GM12873 (cell line): ENCODE measurements at regions not wholly inside any gene's neighbourhood (a gene's known extent, or its start where the extent isn't known, plus 50 kb on each side); places are given as distances from the start of the nearest gene placed in this dataset.

ENCODE experiments used
- TF ChIP-seq, protein P1 (sequence below): IDR thresholded peaks from 2 replicates; pipeline ENCODE4 v1.5.1; 2012; ENCODE audit warnings: low read depth, mild to moderate bottlenecking, moderate library complexity, low read length, control low read depth; ENCODE audit not compliant: insufficient read depth; ENCODE audit errors: missing control alignments

DNA sequence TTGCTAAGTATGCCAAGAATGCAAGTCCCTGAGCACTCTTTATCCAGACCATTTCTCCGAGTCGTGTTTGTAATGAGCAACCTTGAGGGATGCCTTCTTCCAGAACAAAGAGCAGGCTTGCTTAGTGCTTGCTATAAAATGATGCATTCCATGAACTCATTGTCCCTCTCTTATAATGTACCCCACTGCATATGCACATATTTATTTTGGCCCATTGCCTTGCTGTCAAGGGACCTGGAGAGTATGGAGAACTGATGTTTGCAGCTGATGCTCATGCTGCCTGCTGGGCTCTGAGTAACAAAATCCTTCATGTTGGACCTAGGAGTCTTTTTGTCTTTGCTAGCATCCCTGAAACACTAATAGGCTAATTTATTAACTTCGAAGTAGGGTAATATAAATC is 97.8 kb upstream of the AADACL2 start:
- TF ChIP-seq, protein P1, sequence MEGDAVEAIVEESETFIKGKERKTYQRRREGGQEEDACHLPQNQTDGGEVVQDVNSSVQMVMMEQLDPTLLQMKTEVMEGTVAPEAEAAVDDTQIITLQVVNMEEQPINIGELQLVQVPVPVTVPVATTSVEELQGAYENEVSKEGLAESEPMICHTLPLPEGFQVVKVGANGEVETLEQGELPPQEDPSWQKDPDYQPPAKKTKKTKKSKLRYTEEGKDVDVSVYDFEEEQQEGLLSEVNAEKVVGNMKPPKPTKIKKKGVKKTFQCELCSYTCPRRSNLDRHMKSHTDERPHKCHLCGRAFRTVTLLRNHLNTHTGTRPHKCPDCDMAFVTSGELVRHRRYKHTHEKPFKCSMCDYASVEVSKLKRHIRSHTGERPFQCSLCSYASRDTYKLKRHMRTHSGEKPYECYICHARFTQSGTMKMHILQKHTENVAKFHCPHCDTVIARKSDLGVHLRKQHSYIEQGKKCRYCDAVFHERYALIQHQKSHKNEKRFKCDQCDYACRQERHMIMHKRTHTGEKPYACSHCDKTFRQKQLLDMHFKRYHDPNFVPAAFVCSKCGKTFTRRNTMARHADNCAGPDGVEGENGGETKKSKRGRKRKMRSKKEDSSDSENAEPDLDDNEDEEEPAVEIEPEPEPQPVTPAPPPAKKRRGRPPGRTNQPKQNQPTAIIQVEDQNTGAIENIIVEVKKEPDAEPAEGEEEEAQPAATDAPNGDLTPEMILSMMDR, result no peak

DNA sequence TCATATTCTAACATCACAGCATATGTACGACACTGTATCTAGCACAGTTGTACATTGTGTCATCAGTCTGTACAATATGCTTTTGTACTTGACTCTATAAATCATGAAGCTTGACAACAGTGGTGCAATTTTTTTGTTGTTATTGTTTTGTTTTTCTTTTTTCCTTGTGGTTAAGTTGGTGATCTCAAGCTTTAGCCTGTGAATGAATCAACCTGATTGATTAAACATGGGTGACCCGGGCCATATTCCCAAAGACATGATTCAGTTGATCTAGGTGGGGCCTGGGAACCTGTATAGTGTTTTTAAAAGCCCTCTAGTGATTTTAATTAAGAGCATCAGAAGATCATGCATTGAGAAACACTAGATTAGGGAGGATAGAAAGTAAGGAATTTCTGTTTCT is 101.8 kb upstream of the AADACL2 start:
- TF ChIP-seq, protein P1, result no peak

DNA sequence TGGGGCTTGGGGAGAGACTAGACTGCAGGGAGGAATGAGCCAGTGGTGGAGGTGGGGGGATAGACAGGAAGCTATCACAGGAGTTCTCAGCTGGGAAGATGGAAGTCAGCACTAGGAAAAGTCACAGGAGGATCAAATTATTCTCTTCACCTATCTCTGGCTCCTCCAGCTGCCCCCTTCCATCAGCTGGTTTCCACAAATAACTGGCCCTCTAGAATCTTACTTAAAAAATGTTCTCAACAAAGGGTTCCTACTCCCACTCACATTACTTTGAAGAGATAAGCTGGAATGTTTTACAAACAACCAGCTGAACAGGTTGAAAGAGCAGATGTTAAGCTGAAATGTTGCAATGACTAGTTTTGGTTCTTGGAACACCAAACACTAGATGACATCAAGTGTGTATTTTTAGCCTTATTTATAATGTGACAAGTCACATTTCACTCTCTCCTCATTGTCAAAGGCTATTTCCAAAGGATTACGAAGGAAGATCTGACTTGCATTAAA is 102.7 kb upstream of the AADACL2 start:
- TF ChIP-seq, protein P1, result no peak

DNA sequence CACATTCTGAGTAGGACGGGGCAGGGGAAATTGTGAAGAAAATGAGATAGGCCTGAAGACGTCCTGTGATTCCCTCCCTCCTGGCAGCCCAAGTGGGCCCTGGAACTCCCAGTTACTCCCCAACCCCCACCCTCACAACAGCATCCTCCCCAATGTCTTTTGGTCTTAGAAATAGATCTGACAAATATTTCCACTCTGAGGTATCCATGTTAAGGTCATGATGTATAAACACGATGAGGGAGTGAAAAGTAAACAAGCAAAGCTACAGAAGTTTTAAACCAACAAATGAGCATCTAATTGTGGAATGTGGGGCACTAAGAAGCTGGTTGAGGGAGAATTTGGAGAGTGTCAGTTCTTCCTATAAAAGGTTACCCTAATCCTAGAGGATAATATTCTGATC is 103.7 kb upstream of the AADACL2 start:
- TF ChIP-seq, protein P1, result no peak

DNA sequence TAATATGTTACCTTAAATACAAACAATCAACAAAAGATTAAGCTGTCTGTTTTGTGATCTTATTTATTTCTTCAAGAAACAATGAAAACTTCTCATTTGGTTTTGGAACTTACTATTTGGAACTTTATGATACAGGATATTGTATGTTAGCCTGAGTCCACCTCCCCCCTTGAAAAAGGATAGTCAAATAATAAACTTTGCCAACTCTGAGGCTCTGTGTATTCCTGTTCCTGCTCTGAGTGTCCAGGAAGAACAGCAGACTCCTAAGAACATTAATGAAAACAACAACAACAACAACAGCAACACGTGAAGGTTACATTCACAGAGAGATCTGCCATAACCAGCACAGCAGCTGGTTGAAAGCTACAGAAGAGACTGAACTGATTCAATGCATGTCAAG is 108.1 kb upstream of the AADACL2 start:
- TF ChIP-seq, protein P1, result no peak

DNA sequence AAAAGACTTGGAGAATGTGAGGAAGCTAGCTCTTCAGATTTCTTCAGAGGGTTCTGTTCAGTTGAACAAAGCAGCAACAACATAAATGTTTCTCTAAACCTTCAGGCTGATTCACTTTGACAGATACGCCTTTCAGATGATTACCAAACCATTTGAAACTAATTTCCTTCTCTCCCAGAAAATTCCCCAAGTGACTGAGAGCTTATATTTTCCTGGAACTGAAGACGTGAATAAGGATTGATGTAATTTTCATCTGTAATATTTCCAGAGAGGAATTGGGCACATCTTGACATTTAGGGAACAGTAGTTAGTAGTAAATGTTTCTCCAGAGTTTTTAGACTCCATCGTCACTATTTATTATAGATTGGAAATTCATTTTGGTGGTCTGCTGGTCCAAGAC is 108.6 kb upstream of the AADACL2 start:
- TF ChIP-seq, protein P1, result no peak

DNA sequence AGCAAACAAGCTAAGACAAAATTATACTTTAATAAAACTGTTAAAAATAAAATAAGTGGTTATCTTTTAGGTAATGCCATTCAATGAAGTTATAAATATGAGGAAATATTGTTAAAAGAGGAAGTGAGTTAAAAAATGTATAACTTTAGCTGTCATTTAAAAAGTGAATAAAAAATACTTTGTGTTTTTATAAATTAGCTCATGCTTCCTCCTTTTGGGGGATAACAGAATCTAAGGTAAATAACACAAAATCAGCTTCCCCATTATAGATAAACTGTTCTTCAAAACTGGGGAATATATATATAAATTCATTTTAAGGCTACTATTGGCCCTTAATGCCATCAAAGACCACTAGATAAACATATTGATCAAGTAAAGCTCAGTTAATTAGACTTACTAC is 113.7 kb upstream of the AADACL2 start:
- TF ChIP-seq, protein P1, result no peak
